D341Med (cell line): ENCODE measurements at regions not wholly inside any gene's neighbourhood (a gene's known extent, or its start where the extent isn't known, plus 50 kb on each side); places are given as distances from the start of the nearest gene placed in this dataset.
"Not testable (repeated sequence)": the region's sequence is repeated elsewhere in the genome, so short reads cannot be mapped to it uniquely, and the experiment has no call there.

Source experiments
- DNase-seq: peaks from one replicate; pipeline ENCODE4 v3.0.0; 2012; ENCODE audit warnings: low spot score

GRCh38 chr9:65418966-65419365, 134.0 kb upstream of the FOXD4L5 start:
- not testable (repeated sequence) for DNase-seq

- DNase-seq, result not testable (repeated sequence)
Measured at GRCh38 chr9:65416948-65417347, 131.9 kb upstream of the FOXD4L5 start.

- DNase-seq, result not testable (repeated sequence)
Measured at GRCh38 chr9:65414249-65414648, 129.2 kb upstream of the FOXD4L5 start.

GRCh38 chr9:65413371-65413770, 128.4 kb upstream of the FOXD4L5 start:
- not testable (repeated sequence) for DNase-seq

- DNase-seq, result no peak
Measured at GRCh38 chr9:65411901-65412300, 126.9 kb upstream of the FOXD4L5 start.

- no peak for DNase-seq
Measured at GRCh38 chr9:65411336-65411735, 126.3 kb upstream of the FOXD4L5 start.

GRCh38 chr9:65410926-65411325, 125.9 kb upstream of the FOXD4L5 start:
- DNase-seq, result no peak

- no peak for DNase-seq
Measured at GRCh38 chr9:65409471-65409980, 124.5 kb upstream of the FOXD4L5 start.

- not testable (repeated sequence) for DNase-seq
Measured at GRCh38 chr9:65408806-65409205, 123.8 kb upstream of the FOXD4L5 start.

GRCh38 chr9:65406625-65407024, 121.6 kb upstream of the FOXD4L5 start:
- DNase-seq, result not testable (repeated sequence)

GRCh38 chr9:65405766-65406165, 120.8 kb upstream of the FOXD4L5 start:
- DNase-seq, result not testable (repeated sequence)

- DNase-seq, result no peak
Measured at GRCh38 chr9:65405253-65405652, 120.2 kb upstream of the FOXD4L5 start.

- DNase-seq, result no peak
Measured at GRCh38 chr9:65404232-65405006, 119.4 kb upstream of the FOXD4L5 start.

- DNase-seq, result no peak
Measured at GRCh38 chr9:65403721-65404120, 118.7 kb upstream of the FOXD4L5 start.

GRCh38 chr9:65403072-65403471, 118.1 kb upstream of the FOXD4L5 start:
- DNase-seq, result not testable (repeated sequence)

GRCh38 chr9:65402206-65402870, 117.3 kb upstream of the FOXD4L5 start:
- not testable (repeated sequence) for DNase-seq

GRCh38 chr9:65401456-65402045, 116.5 kb upstream of the FOXD4L5 start:
- not testable (repeated sequence) for DNase-seq

- DNase-seq, result no peak
Measured at GRCh38 chr9:65400886-65401285, 115.9 kb upstream of the FOXD4L5 start.

- not testable (repeated sequence) for DNase-seq
Measured at GRCh38 chr9:65397763-65398719, 113.0 kb upstream of the FOXD4L5 start.

GRCh38 chr9:65397226-65397625, 112.2 kb upstream of the FOXD4L5 start:
- not testable (repeated sequence) for DNase-seq

- not testable (repeated sequence) for DNase-seq
Measured at GRCh38 chr9:65396601-65397000, 111.6 kb upstream of the FOXD4L5 start.

GRCh38 chr9:65395789-65396188, 110.8 kb upstream of the FOXD4L5 start:
- DNase-seq, result not testable (repeated sequence)
